HT-29 (cell line): ENCODE measurements at regions not wholly inside any gene's neighbourhood (a gene's known extent, or its start where the extent isn't known, plus 50 kb on each side); places are given as distances from the start of the nearest gene placed in this dataset.
"Not testable (repeated sequence)": the region's sequence is repeated elsewhere in the genome, so short reads cannot be mapped to it uniquely, and the experiment has no call there.

Source experiments
- DNase-seq: peaks from one replicate; pipeline ENCODE4 v3.0.0-alpha.2; 2015; ENCODE audit warnings: low spot score

- no peak for DNase-seq
Observed at GRCh38 chr1:172918478-172918877, 132.3 kb downstream of the TNFSF18 start.

- DNase-seq = no peak
Observed at GRCh38 chr1:172926070-172926469, 124.7 kb downstream of the TNFSF18 start.

GRCh38 chr1:172928412-172928811 is 122.3 kb downstream of the TNFSF18 start:
- no peak for DNase-seq

- DNase-seq = no peak
Observed at GRCh38 chr1:172929006-172929405, 121.7 kb downstream of the TNFSF18 start.

- no peak for DNase-seq
Observed at GRCh38 chr1:172930142-172930541, 120.6 kb downstream of the TNFSF18 start.

- no peak for DNase-seq
Observed at GRCh38 chr1:172931340-172931739, 119.4 kb downstream of the TNFSF18 start.

- DNase-seq = no peak
Observed at GRCh38 chr1:172931761-172932160, 119.0 kb downstream of the TNFSF18 start.

- peak; percentile 45 for DNase-seq
Observed at GRCh38 chr1:172932981-172933380, 117.8 kb downstream of the TNFSF18 start.

GRCh38 chr1:172934417-172934762 is 116.4 kb downstream of the TNFSF18 start:
- DNase-seq = no peak

GRCh38 chr1:172935062-172935592 is 115.6 kb downstream of the TNFSF18 start:
- no peak for DNase-seq

- DNase-seq = no peak
Observed at GRCh38 chr1:172936088-172936645, 114.6 kb downstream of the TNFSF18 start.

GRCh38 chr1:172938681-172939080 is 112.1 kb downstream of the TNFSF18 start:
- DNase-seq = no peak

GRCh38 chr1:172939475-172939874 is 111.3 kb downstream of the TNFSF18 start:
- no peak for DNase-seq

- DNase-seq = no peak
Observed at GRCh38 chr1:172940174-172940855, 110.4 kb downstream of the TNFSF18 start.

GRCh38 chr1:172941471-172941870 is 109.3 kb downstream of the TNFSF18 start:
- DNase-seq = no peak

GRCh38 chr1:172941945-172942344 is 108.8 kb downstream of the TNFSF18 start:
- no peak for DNase-seq

GRCh38 chr1:172943138-172943537 is 107.6 kb downstream of the TNFSF18 start:
- not testable (repeated sequence) for DNase-seq

- no peak for DNase-seq
Observed at GRCh38 chr1:172944931-172945330, 105.8 kb downstream of the TNFSF18 start.

- no peak for DNase-seq
Observed at GRCh38 chr1:172946814-172947507, 103.8 kb downstream of the TNFSF18 start.

GRCh38 chr1:172948457-172948856 is 102.3 kb downstream of the TNFSF18 start:
- DNase-seq = no peak

GRCh38 chr1:172949096-172949495 is 101.6 kb downstream of the TNFSF18 start:
- no peak for DNase-seq

GRCh38 chr1:172950528-172950927 is 100.2 kb downstream of the TNFSF18 start:
- DNase-seq = no peak
